ENCODE measurements at regions not wholly inside any gene's neighbourhood (a gene's known extent, or its start where the extent isn't known, plus 50 kb on each side); places are given as distances from the start of the nearest gene placed in this dataset.

DNA sequence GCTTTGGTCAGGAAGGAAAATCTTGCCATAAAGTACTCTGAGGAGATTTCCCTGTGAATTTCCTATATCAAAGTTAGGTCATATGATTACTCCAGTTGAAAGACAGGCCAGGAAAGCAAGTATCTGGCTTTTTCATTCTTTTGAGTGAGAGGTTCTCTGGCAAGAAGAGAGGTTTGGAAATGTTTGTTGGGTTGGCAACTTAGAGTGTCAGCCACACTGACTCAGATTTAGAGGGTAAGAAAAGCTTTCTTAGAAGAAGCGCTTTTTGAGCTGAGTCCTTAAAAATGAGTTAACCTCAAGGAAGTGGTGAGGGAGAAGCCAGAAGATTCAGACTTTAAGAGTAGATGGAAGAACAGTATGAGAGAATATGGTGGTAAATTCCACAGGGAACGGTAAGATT is 86.1 kb upstream of the BDNF start:
- TF ChIP-seq EZH2 (IDR thresholded peaks at IDR 0.05; ENCODE audit: borderline replicate concordance, low read depth, low read length, poor library complexity, severe bottlenecking), result no peak
- TF ChIP-seq, protein P1, sequence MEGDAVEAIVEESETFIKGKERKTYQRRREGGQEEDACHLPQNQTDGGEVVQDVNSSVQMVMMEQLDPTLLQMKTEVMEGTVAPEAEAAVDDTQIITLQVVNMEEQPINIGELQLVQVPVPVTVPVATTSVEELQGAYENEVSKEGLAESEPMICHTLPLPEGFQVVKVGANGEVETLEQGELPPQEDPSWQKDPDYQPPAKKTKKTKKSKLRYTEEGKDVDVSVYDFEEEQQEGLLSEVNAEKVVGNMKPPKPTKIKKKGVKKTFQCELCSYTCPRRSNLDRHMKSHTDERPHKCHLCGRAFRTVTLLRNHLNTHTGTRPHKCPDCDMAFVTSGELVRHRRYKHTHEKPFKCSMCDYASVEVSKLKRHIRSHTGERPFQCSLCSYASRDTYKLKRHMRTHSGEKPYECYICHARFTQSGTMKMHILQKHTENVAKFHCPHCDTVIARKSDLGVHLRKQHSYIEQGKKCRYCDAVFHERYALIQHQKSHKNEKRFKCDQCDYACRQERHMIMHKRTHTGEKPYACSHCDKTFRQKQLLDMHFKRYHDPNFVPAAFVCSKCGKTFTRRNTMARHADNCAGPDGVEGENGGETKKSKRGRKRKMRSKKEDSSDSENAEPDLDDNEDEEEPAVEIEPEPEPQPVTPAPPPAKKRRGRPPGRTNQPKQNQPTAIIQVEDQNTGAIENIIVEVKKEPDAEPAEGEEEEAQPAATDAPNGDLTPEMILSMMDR (conservative IDR thresholded peaks at IDR 0.05; ENCODE audit: low read depth, low read length), result no peak
